HG03097 (cell line): ENCODE measurements at regions not wholly inside any gene's neighbourhood (a gene's known extent, or its start where the extent isn't known, plus 50 kb on each side); places are given as distances from the start of the nearest gene placed in this dataset.

Source experiments
- ATAC-seq: cut with Tn5 transposase; IDR thresholded peaks from one replicate; pipeline ENCODE4 v1.9.1; 2021; ENCODE audit not compliant: unreplicated experiment, low FRiP score

DNA sequence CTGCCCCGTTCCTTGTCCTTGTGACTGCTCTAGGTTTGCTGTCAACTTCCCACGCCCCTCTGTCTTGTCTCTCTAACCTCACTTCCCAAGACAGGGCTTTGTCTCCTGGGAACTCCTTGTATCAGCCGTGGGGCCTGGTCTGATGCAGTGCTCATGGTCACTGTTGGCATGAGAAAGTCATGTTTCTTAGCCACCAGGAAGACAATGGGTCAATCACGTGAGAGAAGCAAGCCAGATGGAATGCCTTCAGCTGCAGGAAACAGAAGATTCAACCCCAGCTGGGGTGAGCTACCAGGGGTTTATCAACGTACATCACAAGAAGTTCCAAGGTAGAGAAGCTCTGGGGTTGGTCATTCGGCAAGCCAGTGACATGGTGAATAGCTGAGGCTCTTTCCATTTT is 116.6 kb downstream of the IRF8 start:
- ATAC-seq, result no peak

DNA sequence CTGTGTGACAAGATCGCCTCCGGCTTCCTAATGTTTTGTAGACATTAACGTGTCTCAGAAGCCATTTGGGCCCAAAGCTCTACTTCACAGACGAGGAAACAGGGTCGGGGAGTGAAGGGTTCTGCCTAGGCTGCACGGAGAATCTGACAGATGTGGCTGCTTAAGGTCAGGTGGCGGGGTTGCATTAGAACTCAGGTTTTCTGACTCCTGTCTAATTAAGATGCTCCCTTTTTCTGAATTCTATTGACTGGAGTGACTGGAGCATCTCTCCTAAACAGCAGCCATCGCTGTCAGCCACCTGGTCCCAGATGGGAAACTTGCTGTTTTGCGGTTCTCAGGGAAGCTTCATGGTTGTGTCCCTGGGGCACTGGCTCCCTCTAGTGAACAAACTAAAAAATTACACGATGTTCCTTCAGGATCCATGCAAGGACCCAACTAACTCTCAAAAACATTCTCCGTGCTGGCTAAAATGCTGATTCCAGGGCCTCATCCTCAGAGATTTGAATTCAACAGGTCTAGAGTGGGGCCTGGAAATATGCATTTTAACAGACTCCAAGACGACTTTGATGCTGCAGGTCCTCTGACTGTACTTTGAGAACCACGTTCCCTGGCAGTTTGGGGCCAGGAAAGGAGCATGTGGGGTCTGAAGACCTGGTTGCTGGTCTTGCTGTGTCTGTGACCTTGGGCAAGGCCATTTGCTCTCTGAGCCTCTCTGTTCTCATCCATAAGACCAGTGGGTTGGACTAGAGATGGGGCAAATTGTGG is 117.4 kb downstream of the IRF8 start:
- ATAC-seq, result no peak

DNA sequence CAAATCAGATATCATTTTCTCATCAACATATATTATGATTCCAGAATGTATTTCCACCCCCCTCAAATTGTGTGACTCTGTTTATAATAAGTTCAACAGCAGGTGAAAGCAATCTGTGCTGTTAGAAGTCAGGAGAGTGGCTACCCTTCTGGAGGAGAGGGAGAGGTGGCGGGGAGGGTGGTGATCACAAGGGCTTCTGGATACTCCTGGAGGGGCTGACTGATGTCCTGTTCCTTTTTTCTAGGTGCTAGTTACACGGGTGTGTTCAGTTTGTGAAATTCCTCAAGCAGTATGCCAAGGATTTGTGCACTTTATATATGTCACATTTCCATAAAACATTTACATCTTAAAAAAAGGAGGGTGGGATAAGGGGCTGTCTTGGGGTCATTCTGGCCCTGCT is 119.1 kb downstream of the IRF8 start:
- no peak for ATAC-seq

DNA sequence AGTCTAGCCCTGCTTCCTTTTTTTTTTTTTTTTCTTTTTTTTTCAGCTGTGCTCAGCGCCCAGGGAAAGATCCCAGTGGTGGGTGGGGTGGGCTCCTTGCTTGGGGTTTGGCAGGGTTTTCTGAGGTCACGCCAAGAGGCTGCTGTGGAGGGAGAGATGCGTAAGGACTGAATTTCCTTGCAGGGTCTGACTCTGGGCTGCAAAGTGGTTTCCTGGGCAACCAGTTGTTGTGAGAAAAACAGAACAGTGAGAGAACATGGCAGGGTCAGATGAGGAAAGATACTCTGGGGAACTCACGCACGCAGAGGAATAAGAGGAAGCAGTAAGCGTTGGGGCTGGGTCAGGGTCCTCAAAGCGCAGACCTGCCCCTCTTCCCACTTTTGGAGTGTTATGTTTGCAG is 119.5 kb downstream of the IRF8 start:
- no peak for ATAC-seq

DNA sequence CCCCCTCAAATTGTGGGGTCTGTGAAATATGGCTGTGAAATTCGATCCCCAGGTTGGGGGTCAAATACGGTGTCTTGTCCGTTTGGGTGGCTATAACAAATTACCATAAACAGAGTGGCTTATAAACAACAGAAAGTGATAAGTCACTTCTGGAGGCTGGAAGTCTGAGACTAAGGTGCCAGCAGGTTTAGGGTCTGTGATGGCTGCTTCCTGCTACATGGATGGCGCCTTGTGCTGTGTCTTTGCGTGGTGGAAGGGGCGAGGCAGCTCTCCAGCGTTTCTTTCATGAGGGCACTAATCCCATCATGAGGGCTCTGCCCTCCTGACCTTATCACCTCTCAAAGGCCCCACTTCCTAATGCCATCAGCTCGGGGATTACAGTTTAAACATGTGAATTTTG is 120.0 kb downstream of the IRF8 start:
- ATAC-seq, result no peak

DNA sequence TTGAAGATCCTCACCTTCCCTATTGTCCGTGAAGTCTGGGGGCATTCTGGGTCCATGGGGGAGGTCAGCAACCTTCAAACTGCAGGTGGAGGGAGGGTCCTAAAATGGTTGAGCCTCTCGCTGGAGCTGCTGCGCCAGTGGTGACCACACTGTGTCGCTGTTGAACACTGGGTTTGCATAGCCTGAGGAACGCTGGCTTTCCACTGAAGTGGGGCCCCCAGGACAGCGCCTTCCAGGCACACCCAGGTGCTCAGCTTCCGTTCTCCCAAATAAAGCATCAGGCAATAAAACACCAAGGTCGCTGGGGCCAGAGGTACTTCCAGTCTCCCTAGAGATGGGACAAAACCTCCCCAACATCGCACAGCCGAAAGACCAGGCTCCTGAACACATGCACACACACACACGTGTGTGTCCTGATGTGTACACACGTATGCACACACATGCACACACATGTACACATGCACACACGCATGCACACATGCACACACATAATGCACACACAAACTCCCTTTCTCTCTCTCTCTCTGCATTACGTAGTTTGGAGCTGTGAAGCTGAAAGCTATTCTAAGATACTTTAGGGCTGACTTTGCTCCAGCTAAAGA is 120.6 kb downstream of the IRF8 start:
- ATAC-seq, result no peak

DNA sequence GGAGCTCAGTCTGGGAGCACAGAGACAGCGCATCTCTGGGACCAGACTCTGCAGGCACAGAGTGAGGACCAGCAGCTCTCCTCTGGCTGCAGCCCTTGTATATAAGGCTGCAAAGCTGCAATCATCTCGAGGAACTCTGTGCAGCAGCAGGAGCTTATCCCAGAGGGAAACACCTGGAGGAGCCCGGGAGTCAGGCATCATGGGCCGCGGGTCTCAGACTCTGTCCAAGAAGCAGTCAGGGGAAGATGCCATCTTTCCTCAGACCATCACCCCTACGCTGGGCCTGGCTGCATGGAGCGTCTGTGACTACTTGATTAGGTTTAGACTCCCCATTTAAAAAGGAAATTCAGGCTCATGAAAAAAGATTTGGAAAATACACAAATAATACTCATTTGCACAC is 122.0 kb downstream of the IRF8 start:
- ATAC-seq, result no peak

DNA sequence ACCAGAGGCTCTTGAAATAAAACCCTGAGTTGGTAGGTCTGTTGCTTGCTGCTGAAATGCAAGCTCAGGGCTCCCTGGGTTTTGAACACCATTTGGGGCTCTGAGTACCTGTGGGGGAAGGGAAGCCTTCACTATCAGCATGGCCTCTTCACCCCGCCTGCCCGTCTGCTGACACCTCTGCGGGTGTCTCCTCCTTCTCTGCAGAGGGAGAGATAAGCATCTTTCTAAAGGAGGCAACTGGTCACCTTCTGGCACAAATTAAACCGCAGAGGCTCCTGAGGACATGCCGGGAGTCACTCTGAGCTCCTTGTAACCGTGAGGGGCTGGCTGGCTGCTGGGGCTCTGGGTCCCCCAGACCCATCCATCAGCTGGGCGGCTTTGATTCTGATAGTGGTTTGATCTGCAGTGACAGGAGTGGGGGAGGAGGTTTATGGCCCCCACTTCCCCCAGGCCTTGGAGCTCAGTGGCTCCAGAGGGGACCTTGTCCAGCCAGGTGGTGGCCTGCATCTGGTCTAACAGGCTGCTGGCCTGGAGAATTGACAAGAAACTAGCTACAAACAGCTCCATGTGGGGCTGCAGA is 123.5 kb downstream of the IRF8 start:
- ATAC-seq, result no peak

DNA sequence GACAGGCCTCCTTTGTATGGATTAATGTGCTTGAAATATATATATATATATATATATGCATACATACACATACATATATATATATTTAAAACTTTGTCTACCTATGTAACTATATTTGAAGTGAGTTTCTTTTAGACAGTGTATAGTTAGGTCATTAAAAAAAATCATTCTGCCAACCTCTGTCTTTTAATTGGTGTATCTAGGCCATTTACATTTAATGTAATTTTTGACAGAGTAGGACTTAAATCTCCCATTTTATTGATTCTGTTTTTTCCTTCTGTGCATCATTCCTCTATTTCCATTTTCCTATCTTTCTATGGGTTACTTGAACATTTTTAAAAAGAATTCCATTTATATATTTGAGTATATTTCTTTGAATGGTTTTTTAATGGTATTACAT is 125.2 kb downstream of the IRF8 start:
- no peak for ATAC-seq

DNA sequence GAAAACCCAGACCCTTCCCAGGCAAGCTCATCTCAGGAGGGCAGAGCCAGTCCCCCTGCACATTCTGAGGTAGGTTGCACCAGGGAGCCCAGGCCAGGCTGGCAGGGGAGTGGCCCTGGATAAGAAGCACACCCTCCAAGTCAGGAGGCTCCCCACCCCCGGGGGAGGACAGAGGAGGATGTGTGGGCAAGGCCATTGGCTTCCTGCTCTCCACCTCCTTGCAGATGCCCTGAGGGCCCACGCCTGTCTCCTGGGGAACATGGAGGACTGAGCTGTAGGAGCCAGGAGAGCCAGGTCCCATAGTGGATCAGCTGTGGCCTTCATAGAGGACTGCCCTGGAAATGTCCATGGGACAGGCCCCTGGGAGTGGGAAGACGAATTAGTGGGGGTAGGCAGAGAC is 126.7 kb downstream of the IRF8 start:
- no peak for ATAC-seq

DNA sequence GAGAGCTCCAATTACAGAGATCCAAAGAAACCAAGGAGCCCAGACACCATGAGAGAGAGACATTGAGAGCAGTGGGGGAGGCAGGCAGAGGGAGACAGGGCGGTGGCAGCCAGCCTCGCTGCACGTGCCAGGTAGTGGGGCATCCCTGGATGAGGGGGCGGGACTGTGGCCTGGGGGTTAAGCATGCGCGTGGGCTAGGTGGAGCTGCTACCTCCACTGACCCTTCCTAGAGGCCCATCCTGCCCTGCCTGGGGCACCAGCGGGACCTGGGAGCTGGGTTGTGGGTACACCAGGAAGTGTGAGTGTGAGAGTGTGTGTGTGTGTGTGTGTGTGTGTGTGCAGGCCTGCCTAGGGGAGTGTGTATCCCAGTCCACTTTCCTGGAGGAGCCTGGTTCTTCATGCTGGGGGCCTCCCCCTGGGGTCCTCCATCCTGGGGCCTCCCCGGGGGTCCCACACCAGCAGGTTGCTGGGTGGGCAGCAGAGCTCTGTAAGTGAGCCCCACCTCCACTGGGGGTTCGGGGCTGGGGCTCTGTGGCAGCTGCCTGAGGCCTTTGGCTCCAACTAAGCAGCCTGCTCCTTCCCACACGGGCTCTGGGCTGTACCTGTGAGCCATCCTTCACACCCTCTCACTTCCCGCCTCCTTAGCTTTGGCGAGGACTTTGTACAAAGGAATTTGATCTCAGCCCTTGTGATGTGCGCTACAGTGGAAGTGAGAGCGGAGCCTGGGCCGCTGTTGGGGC is 127.4 kb downstream of the IRF8 start:
- ATAC-seq, result no peak

DNA sequence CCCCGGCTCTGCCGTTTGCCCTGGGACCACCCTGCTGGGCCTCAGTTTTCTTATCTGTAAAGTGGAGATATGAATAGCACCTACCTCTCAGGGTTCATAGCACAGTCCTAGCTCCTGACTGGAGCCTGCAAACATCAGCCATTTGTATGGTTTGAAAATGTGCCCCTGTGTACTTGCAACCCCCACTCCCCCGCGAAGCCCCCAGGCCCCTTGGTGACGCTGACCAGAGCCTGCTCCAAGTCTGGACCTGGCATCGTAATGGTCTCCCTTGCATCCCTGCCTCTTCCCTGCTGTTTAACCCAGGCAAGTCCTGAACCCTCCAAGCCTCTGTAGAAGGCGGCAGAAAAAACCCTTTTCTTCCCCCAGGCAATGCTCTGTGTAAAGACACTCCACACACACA is 128.0 kb downstream of the IRF8 start:
- no peak for ATAC-seq

DNA sequence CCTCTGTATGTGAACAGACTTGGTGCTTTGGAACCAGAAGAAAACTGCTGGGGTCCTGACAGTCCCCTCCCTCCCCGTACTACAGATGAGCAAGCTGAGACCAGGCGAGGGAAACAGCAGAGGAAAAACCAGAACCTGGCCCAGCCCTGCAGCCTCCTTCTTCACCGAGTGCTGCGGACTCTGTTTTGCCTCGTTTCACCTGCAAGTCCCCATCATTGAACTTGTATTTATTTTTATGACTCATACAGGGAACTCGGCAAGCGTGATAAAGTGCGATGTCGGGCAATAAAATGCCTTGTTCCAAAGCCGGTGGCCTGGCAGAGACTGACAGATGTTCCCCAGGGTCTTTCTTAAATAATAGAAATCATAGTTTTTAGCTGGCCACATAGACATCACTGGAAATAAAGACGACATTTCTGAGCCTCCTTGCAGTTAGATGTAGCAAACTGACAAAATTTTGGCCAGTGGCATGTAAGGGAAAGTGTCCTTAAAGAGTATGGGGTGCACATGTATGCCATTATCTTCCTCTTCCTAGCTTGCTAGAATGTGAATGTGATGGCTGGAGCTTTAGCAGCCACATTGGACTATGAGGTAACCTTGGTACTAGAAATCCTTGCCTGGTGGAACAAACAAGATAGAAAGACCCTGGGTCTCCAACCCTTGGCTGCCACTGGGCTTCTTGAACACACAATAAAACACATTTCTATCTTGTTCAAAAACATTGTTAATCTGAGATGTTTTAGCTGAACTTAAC is 128.6 kb downstream of the IRF8 start:
- no peak for ATAC-seq

DNA sequence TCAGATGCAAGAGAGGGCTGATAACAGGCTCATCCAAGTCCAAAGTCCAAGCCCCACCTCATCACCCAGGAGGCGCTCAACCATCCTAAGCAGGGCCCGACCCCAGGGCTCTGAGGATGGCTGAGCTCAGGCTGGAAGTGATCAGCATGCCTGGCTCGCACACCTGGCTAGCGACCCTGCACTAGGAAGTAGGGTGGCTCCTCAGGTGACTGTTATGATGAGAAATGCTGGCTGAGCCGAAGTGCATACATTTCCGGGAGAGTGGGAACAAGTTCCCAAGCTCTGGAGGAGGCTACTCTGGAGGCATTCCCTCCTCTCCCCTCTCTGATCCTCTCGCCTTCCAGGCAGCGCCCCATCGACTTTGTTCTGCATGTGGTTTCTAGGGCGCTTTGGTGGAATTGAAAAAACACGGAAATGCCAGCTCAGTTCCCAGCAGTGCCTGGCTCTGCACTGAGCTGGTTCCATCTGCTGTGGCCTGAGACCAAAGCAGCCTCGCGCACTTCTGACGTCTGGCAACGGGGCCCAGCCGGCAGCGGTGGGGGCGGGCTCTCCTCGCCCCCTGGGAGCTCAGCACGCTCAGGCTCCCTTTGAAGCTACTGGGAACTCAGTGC is 130.3 kb downstream of the IRF8 start:
- no peak for ATAC-seq

DNA sequence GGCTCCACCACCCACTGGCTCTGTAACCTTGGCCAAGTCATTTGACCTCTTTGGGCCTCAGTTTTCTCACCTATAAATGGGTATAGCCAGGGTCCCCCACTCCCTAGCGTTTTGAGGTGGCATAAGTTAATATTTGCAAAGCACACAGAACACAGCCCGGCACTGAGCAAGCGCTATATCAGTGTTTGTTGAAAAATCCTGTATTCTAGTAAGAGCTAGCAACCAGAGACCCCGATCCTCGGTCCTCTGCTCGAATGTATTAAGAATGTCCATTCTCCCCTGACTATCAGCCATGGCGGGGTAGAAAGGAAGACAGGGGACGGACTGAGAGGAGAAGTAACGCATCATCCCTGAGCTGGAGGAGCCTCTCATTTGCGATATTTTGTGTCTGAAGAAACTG is 131.2 kb downstream of the IRF8 start:
- ATAC-seq, result no peak

DNA sequence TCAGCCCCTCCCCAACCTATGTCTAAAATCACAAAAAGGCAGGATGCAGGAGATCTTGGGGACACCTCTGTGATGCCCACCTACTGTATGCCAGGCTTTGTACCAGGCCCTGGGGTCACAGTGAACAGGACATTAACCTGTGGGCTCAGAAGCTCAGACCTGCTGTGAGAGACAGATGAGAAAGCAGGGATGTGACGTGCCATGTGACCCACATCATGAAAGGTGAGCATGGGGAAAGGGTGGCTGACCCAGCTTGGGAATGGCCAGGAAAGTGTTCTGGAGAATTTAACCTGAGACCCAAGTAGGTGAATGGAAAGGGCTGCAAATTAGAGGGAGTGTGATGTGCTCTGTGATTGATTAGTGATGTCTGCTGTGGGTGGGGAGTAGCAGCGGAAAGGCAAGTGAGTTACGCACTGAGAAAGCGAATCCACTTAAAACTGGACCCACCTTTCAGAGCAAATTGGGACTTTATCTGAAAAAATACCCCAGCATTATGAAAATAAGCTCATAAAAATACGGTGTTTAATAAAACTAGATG is 132.2 kb downstream of the IRF8 start:
- ATAC-seq, result no peak

DNA sequence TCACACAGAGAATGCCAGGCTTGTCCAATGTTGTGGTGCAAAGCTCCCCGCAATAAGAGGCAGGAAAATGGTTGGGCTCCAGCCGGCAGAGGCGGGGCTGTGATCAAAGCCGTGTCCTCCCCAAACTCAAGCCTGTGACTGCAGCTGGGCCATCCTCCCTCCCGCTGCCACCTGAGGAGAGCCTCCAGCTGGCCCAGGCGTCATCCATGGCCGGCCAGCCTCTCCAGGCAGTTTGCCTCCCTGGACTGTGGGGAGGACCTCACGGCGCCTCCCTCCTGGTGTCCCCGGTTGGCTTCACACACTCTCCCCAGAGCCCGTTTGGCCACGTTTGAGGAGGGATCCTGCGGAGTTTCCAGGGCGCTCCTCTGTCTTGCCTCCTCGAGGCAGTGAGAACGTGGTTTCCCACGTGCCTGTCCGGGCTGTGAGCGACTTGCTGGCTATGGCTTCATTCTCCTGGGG is 134.1 kb downstream of the IRF8 start:
- no peak for ATAC-seq

DNA sequence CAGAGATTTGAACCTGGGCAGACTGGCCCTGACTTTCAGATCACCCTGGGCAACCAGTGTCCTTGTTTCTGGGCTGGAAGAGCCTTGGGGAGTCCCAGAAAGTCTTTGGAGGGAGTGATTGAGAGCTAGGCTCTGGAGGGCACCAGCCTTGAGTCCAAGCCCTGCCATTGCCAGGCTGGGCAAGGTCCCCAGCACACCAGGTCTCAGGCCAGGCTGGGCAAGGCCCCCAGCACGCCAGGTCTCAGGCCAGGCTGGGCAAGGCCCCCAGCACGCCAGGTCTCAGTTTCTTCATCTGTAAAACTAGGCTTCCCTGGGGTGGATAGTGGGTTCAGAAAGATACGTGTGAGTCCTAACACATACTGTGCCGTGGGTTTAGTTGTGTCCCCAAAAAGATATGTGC is 135.0 kb downstream of the IRF8 start:
- ATAC-seq, result no peak

DNA sequence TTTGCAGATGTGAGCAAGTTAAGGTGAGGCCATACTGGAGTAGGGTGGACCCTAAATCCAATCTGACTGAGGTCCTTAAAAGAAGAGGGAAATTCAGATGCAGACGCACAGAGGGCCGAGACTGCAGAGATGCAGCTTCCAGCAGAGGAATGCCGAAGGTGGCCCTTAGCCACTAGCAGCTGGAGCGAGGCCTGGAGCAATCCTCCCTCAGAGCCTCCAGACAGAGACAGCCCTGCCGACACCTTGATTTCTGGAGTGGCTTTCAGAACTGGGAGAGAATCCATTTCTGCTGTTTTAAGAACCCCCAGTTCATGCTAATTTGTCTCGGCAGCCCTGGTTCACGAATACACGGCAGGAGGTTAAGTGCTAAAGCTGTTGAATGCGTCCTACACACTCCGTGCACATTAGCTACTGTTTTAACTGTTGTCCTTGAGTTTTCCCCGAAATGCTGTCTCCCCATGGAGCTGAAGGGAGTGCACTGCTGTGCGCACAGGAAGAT is 135.5 kb downstream of the IRF8 start:
- ATAC-seq, result no peak

DNA sequence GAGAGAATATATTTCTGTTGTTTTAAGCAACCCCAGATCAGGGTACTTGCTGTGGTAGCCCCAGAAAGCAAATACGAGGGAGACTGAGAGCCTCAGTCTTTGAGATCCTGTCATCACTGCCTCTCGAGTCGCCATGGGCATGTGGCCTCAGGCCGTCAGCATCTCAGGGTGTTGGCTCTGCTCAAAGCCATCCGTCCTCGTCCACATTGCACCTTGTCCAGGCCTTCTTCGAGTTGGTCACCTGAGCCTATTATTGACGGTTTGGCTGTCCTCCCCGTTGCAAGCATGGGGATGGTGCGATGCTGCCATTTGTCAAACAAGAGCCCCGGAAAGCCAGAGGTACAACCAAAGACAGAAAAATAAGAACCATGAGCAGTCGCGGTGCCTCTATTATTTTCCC is 136.9 kb downstream of the IRF8 start:
- ATAC-seq, result no peak
